ENCODE measurements at regions not wholly inside any gene's neighbourhood (a gene's known extent, or its start where the extent isn't known, plus 50 kb on each side); places are given as distances from the start of the nearest gene placed in this dataset.

DNA sequence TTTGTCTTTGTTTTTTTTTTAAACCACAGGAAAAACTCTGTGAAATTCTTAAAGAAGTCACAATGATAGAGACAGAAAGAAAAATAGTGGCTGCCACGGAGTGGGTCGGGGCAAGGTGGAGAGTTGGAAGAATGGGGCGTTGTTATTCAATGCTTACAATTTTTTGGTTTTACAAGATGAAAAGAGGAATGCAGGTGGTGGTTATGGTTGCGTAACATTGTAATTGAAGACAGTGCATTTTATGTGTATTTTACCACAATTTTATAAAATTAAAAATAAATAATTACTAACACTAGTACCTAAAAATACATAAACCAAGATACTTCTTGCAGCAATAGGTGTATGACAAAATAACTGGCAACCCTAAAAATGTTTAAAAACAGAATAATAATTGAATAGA, 76.9 kb upstream of the VOPP1 start:
- no peak overlapping the region for H3K4me3 Mint-ChIP-seq (ENCODE audit: unreplicated experiment)
- no peaks in the 10 kb centered on the region for H3K4me1 Mint-ChIP-seq (ENCODE audit: unreplicated experiment)
- no peak for DNase-seq (ENCODE audit: low spot score)
- H3K27me3 Mint-ChIP-seq (ENCODE audit: unreplicated experiment), result no peaks in the 10 kb centered on the region
- H3K36me3 Mint-ChIP-seq (ENCODE audit: low read depth, unreplicated experiment), result no peaks in the 10 kb centered on the region
- H3K9me3 Mint-ChIP-seq (ENCODE audit: unreplicated experiment), result no peaks in the 10 kb centered on the region
- TF ChIP-seq, protein P1, sequence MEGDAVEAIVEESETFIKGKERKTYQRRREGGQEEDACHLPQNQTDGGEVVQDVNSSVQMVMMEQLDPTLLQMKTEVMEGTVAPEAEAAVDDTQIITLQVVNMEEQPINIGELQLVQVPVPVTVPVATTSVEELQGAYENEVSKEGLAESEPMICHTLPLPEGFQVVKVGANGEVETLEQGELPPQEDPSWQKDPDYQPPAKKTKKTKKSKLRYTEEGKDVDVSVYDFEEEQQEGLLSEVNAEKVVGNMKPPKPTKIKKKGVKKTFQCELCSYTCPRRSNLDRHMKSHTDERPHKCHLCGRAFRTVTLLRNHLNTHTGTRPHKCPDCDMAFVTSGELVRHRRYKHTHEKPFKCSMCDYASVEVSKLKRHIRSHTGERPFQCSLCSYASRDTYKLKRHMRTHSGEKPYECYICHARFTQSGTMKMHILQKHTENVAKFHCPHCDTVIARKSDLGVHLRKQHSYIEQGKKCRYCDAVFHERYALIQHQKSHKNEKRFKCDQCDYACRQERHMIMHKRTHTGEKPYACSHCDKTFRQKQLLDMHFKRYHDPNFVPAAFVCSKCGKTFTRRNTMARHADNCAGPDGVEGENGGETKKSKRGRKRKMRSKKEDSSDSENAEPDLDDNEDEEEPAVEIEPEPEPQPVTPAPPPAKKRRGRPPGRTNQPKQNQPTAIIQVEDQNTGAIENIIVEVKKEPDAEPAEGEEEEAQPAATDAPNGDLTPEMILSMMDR (IDR thresholded peaks at IDR 0.05; ENCODE audit: unreplicated experiment), result no peak
- no peak overlapping the region for H3K27ac Mint-ChIP-seq (ENCODE audit: unreplicated experiment)

DNA sequence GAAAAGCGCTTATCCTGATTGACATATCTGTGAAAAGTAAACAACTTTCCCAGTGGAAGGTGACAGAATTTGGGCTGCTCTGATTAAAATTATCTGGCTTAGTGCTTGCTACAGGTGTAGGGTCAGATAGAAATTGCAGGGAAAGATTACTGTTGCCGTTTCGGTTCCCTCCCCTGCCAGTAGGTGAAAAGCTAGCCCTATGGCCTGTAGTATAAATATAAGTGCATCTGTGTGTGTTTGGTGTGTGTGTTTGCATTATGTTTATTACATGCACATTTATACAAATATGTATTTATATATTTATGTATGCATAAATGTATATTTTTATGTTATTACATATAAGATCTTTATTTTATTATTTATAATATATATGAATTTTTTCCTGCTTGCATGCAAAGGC, 72.3 kb upstream of the VOPP1 start:
- Mint-ChIP-seq H3K27me3 (ENCODE audit: unreplicated experiment) (no peaks in the 10 kb centered on the region), H3K36me3 (ENCODE audit: low read depth, unreplicated experiment) (no peaks in the 10 kb centered on the region), H3K9me3 (ENCODE audit: unreplicated experiment) (no peaks in the 10 kb centered on the region), H3K4me1 (ENCODE audit: unreplicated experiment) (peaks cover 4% of the 10 kb centered on the region), H3K27ac (ENCODE audit: unreplicated experiment) (no peak overlapping the region), H3K4me3 (ENCODE audit: unreplicated experiment) (no peak overlapping the region)
- no peak for DNase-seq (ENCODE audit: low spot score)
- TF ChIP-seq, protein P1 (IDR thresholded peaks at IDR 0.05; ENCODE audit: unreplicated experiment), result no peak

DNA sequence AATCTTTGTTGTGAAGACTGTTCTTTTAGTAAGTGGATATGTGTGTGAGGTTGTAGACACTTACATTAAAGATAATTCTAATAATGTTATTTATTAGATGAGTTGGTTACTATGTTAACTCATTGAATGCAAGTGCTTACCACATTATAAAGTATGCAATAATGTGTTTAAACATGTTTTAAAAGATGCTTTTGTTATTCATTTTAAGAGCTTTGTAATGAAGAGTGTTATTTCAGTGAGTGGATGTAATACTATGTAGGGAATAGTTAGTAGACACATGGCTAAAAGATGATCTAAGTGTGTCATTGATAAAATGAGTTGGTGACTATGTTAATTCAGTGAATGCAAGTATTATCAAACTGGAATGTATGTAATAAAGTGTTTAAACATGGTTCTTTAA, 70.0 kb upstream of the VOPP1 start:
- no peak overlapping the region for H3K4me3 Mint-ChIP-seq (ENCODE audit: unreplicated experiment)
- no peaks in the 10 kb centered on the region for H3K36me3 Mint-ChIP-seq (ENCODE audit: low read depth, unreplicated experiment)
- DNase-seq (ENCODE audit: low spot score), result no peak
- H3K27me3 Mint-ChIP-seq (ENCODE audit: unreplicated experiment), result no peaks in the 10 kb centered on the region
- TF ChIP-seq, protein P1 (IDR thresholded peaks at IDR 0.05; ENCODE audit: unreplicated experiment), result no peak
- H3K4me1 Mint-ChIP-seq (ENCODE audit: unreplicated experiment), result peaks cover 4% of the 10 kb centered on the region
- H3K9me3 Mint-ChIP-seq (ENCODE audit: unreplicated experiment), result no peaks in the 10 kb centered on the region
- no peak overlapping the region for H3K27ac Mint-ChIP-seq (ENCODE audit: unreplicated experiment)

DNA sequence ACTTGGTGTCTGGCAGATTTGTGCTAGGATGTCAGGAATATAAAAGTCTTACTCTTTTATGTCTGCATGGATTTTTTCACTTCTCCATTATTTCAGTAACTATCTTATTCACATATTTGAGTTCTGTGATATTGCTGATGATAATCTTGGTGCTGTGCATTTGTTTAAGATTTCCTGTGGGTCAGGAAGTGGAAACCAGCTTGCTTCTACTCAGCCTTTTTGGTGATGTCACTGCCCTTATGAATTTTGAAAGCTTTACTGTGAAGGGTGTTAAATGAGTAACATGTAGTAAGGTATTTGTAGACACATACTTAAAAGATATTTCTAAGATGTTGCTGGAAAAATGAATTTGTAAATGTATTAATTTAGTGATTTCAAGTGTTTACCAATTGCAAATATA, 69.5 kb upstream of the VOPP1 start:
- Mint-ChIP-seq H3K27me3 (ENCODE audit: unreplicated experiment) (no peaks in the 10 kb centered on the region), H3K9me3 (ENCODE audit: unreplicated experiment) (no peaks in the 10 kb centered on the region), H3K36me3 (ENCODE audit: low read depth, unreplicated experiment) (no peaks in the 10 kb centered on the region), H3K4me3 (ENCODE audit: unreplicated experiment) (no peak overlapping the region), H3K27ac (ENCODE audit: unreplicated experiment) (no peak overlapping the region), H3K4me1 (ENCODE audit: unreplicated experiment) (peaks cover 4% of the 10 kb centered on the region)
- DNase-seq (ENCODE audit: low spot score), result no peak
- TF ChIP-seq, protein P1 (IDR thresholded peaks at IDR 0.05; ENCODE audit: unreplicated experiment), result no peak

DNA sequence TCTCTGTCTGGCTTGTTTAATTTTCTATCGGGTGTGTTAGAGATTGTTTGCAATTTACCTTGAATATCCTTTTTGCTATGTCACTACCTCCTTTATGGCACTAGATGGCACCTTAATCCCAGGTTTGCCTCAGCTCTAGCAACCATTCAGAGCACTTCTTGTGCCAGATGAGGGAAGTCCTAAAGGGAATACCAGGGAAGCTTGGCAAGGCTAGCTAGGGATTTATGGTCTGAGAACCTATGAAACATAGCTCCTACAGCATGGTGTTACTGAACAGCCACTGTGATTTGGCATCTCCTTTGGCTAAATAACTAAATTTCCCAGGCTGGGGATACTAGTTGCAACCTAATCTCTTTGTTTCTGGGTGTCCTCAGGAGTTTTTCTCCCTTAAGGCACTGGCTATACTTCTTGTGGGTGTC, 69.0 kb upstream of the VOPP1 start:
- H3K9me3 Mint-ChIP-seq (ENCODE audit: unreplicated experiment), result no peaks in the 10 kb centered on the region
- peaks cover 4% of the 10 kb centered on the region for H3K4me1 Mint-ChIP-seq (ENCODE audit: unreplicated experiment)
- H3K27ac Mint-ChIP-seq (ENCODE audit: unreplicated experiment), result no peak overlapping the region
- DNase-seq (ENCODE audit: low spot score), result peak; percentile 34
- no peaks in the 10 kb centered on the region for H3K27me3 Mint-ChIP-seq (ENCODE audit: unreplicated experiment)
- H3K4me3 Mint-ChIP-seq (ENCODE audit: unreplicated experiment), result no peak overlapping the region
- TF ChIP-seq, protein P1 (IDR thresholded peaks at IDR 0.05; ENCODE audit: unreplicated experiment), result peak; percentile 51
- H3K36me3 Mint-ChIP-seq (ENCODE audit: low read depth, unreplicated experiment), result no peaks in the 10 kb centered on the region

Measured in endothelial cell (in vitro differentiated cells).